Mucosa of descending colon (tissue), 3 donors: ENCODE measurements at regions not wholly inside any gene's neighbourhood (a gene's known extent, or its start where the extent isn't known, plus 50 kb on each side); places are given as distances from the start of the nearest gene placed in this dataset.

ENCODE experiments used
- ATAC-seq: fragments of 200-7000 bp; cut with Tn5 transposase; one replicate; pipeline ENCODE4 v1.9.1; 2020; ENCODE audit warnings: mild to moderate bottlenecking, moderate library complexity
- DNase-seq, 3 donors: peaks; one replicate each; pipeline ENCODE4 v3.0.0-alpha.2; 2020
- H3K36me3 ChIP-seq: fragments of 200-600 bp; one replicate; pipeline ENCODE4 v1.8.0; 2021; ENCODE audit warnings: low read depth, mild to moderate bottlenecking
- H3K4me1 ChIP-seq: fragments of 200-600 bp; one replicate; pipeline ENCODE4 v1.8.0; 2021; ENCODE audit warnings: low read depth, mild to moderate bottlenecking
- H3K4me3 ChIP-seq: fragments of 200-600 bp; one replicate; pipeline ENCODE4 v1.8.0; 2021; ENCODE audit warnings: mild to moderate bottlenecking
- H3K9me3 ChIP-seq: fragments of 200-600 bp; one replicate; pipeline ENCODE4 v1.8.0; 2021; ENCODE audit warnings: mild to moderate bottlenecking
- CTCF ChIP-seq: fragments of 200-600 bp; IDR thresholded peaks from one replicate; pipeline ENCODE4 v1.8.0; 2022; ENCODE audit warnings: antibody characterized with exemption, mild to moderate bottlenecking
- intact Hi-C, 2 donors: fragments of 100-400 bp; cut with DNase I in 1 of 2; cut with micrococcal nuclease in 1 of 2; formaldehyde crosslinking; loops; one replicate each; pipeline versions ENCODE4 v1.11.0 to v1.11.1; 2022; cut with DNase I, micrococcal nuclease
- donor health status: DM: no; HTN: no; CAD: no; lungs with moderate emphysema.
- donor health status: DM: no; HTN: no; CAD: no.
- donor health status: DM: no; HTN: yes; CAD: no.

GRCh38 chr1:80258659-80259058 is 1252.1 kb upstream of the ADGRL4 start:
- no peak for TF ChIP-seq CTCF
- DNase-seq (no peak), ATAC-seq (no peak)
- H3K9me3 ChIP-seq, result peaks cover 6% of the 10 kb centered on the region
- no peaks in the 10 kb centered on the region for H3K36me3 ChIP-seq
- intact Hi-C loops, result no loop called here
- no peak overlapping the region for H3K4me3 ChIP-seq
- H3K4me1 ChIP-seq, result no peaks in the 10 kb centered on the region

- Histone ChIP-seq H3K4me3 (no peak overlapping the region), H3K4me1 (no peaks in the 10 kb centered on the region), H3K9me3 (peaks cover 9% of the 10 kb centered on the region), H3K36me3 (no peaks in the 10 kb centered on the region)
- no peak for ATAC-seq
- no peak for TF ChIP-seq CTCF
- intact Hi-C loops, result no loop called here
- no peak for DNase-seq
Measured at GRCh38 chr1:80251591-80251990, 1245.1 kb upstream of the ADGRL4 start.

- TF ChIP-seq CTCF, result no peak
- H3K4me3 ChIP-seq, result no peak overlapping the region
Measured at GRCh38 chr1:80251171-80251570, 1244.6 kb upstream of the ADGRL4 start.

GRCh38 chr1:80250573-80251168 is 1244.1 kb upstream of the ADGRL4 start:
- ATAC-seq, result no peak
- H3K9me3 ChIP-seq, result peaks cover 9% of the 10 kb centered on the region
- H3K4me3 ChIP-seq, result no peak overlapping the region
- TF ChIP-seq CTCF, result no peak
- DNase-seq, result no peak
- H3K36me3 ChIP-seq, result no peaks in the 10 kb centered on the region
- intact Hi-C loops, result no loop called here
- H3K4me1 ChIP-seq, result no peaks in the 10 kb centered on the region

More at GRCh38 chr1:80251171-80251570, 1244.6 kb upstream of the ADGRL4 start:
- no peaks in the 10 kb centered on the region for H3K36me3 ChIP-seq
- ATAC-seq, result no peak
- peaks cover 9% of the 10 kb centered on the region for H3K9me3 ChIP-seq
- no peaks in the 10 kb centered on the region for H3K4me1 ChIP-seq
- intact Hi-C loops, result no loop called here
- DNase-seq, result no peak

- ATAC-seq, result no peak
- H3K4me1 ChIP-seq, result no peaks in the 10 kb centered on the region
- H3K36me3 ChIP-seq, result no peaks in the 10 kb centered on the region
- no peak for DNase-seq
- no peak for TF ChIP-seq CTCF
- peaks cover 9% of the 10 kb centered on the region for H3K9me3 ChIP-seq
- no peak overlapping the region for H3K4me3 ChIP-seq
- intact Hi-C loops, result no loop called here
Measured at GRCh38 chr1:80249699-80250098, 1243.2 kb upstream of the ADGRL4 start.

- intact Hi-C loops, result no loop called here
- TF ChIP-seq CTCF, result no peak
- peaks cover 9% of the 10 kb centered on the region for H3K9me3 ChIP-seq
- no peak overlapping the region for H3K4me3 ChIP-seq
- ATAC-seq (no peak), DNase-seq (no peak)
- no peaks in the 10 kb centered on the region for H3K4me1 ChIP-seq
- no peaks in the 10 kb centered on the region for H3K36me3 ChIP-seq
Measured at GRCh38 chr1:80248886-80249285, 1242.4 kb upstream of the ADGRL4 start.
